RWPE1 (cell line): ENCODE measurements at regions not wholly inside any gene's neighbourhood (a gene's known extent, or its start where the extent isn't known, plus 50 kb on each side); places are given as distances from the start of the nearest gene placed in this dataset.
A peak's percentile ranks its signal among the peaks of the same experiment; 100 is the strongest.

ENCODE experiments used
- CTCF ChIA-PET: fragments of 350-600 bp; sonication (Branson Sonifier 250); formaldehyde crosslinking; extraction: SDS; loops from one replicate; lab custom pipeline; 2021; lab: Yijun Ruan, JAX
- POLR2A ChIA-PET: fragments of 400-600 bp; formaldehyde crosslinking; extraction: SDS; loops from one replicate; lab custom pipeline; 2020; ENCODE audit warnings: antibody characterized with exemption; ENCODE audit not compliant: low non-redundant PET; lab: Yijun Ruan, JAX
- DNase-seq: peaks from one replicate; pipeline ENCODE4 v3.0.0; 2012; ENCODE audit warnings: low spot score
- H3K27ac ChIP-seq: fragments of 450-650 bp; 2 replicates; pipeline ENCODE4 v1.5.1; 2017
- CTCF ChIP-seq: fragments of 450-650 bp; conservative IDR thresholded peaks from 2 replicates; pipeline ENCODE4 v1.5.1; 2017; ENCODE audit warnings: low read depth, mild to moderate bottlenecking

- TF ChIP-seq CTCF: no peak
- peak; percentile 77 for DNase-seq
- ChIA-PET POLR2A (no interaction called here), CTCF (interaction anchor here (0.6 kb wide), 1 partner anchor 91 kb away, joined by 3 read pairs; no protein-coding TSS in a partner anchor)
- no peak overlapping the region for H3K27ac ChIP-seq
Measured at GRCh38 chr16:66189951-66190350, 176.5 kb upstream of the CDH5 start.

DNA sequence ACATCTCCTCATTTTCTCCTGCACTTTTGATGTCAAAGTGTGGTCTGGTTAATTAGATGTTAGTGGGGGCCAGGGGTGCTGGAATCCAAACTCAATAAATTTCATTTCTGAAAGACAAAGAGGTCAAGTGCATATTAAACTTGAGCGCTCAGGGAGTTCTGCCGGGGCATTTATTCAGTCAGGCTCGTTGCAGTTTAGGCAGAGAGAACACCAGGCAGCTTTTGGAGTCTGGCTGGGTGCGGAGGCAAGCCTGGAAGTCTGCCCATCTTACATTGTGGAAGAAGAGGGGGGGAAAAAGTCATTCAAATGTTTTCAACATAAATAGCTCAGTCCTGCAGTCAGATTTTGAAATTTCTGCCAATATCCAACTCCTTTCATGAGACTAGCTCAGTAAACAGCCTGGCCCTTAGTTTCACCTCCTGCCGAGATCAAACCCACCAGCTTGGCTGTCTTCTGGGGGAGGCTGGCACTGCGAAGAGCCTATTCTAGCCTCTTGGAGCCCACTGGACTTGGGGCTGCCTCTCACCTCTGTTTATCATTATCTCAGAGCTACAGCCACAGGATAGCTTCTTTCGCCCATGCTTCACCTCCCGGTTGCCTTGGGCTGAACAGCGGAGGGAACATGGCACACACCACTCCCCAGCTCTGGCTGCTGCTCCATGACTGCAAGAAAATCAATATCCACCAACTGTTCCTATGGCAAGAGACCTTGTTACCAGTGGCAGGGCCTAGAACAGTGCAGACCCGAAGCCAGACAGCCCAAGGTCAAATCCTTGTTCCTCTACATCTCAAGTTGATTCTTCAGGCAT lies 177.4 kb upstream of the CDH5 start:
- DNase-seq: no peak
- peak overlapping the region; percentile 61 for H3K27ac ChIP-seq
- POLR2A ChIA-PET: no interaction called here
- CTCF ChIA-PET: no interaction called here
- TF ChIP-seq CTCF: no peak

DNA sequence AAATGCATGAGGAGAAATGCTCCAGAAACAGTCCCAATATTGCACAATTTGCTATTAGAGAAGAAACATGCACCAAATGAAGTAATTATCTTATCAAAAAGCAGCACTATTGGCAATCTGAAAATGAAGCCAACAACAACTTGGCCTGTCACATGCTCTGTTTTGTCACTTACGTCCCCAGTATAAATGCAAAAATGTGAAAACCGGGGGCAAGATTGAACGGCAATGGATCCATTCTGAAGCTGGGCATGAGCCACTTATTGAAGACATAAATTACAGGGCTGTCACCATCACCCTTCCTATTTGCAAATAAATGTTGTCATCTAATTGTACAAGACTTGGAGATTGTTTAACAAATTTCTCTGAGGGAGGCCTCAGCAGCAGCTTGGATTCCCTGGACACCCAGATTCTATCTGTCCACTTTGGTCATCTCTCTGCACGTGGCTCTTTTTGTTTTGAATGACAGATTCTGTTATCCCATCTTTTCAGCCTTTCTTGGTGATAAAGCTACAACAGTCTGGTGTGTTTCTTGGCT lies 180.2 kb upstream of the CDH5 start:
- ChIA-PET CTCF (no interaction called here), POLR2A (no interaction called here)
- no peak overlapping the region for H3K27ac ChIP-seq
- TF ChIP-seq CTCF: no peak
- no peak for DNase-seq

DNA sequence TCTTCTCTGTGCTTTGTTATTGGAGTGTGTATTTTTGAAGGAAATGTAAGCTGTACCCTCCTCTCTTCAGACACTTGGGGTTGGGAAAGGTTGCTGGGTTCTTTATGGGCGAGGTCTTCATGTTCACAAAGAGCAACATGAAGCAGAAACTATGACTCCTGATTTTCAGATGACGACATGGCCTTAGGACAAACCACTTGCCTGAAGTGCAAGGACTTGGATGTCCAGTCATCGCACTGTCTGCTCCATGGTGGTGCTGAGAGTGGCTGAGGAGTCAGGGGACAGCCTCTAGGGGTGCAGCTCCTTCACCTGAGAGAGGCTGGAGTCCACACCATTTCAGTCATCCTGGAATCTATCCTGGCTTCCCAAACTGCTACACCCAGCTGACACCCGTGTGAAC lies 183.9 kb upstream of the CDH5 start:
- H3K27ac ChIP-seq: no peak overlapping the region
- CTCF ChIA-PET: interaction anchor here (0.5 kb wide), 1 partner anchor 892 kb away, joined by 3 read pairs; no protein-coding TSS in a partner anchor
- TF ChIP-seq CTCF: no peak
- no peak for DNase-seq
- POLR2A ChIA-PET: no interaction called here

DNA sequence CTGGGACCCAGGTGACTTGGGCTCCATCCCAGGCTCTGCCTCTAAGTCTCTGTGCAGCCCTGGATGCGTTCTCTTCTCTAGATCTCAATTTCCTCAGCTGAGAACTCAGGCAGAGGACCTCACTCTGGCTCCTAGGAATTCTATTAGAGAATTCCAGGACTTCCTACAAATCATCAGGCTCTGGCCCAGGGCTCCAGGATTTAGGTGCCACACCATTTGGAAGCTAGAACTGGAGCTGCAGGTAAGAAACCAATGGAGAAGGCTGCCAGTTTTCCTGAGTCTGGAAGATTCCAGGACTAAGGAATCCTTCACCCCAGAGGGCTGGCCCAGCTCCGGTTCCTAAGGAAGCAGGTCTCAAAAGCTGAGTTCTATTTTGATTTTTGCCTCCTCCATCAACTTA lies 189.8 kb upstream of the CDH5 start:
- DNase-seq: no peak
- POLR2A ChIA-PET: no interaction called here
- H3K27ac ChIP-seq: no peak overlapping the region
- TF ChIP-seq CTCF: no peak
- CTCF ChIA-PET: no interaction called here

DNA sequence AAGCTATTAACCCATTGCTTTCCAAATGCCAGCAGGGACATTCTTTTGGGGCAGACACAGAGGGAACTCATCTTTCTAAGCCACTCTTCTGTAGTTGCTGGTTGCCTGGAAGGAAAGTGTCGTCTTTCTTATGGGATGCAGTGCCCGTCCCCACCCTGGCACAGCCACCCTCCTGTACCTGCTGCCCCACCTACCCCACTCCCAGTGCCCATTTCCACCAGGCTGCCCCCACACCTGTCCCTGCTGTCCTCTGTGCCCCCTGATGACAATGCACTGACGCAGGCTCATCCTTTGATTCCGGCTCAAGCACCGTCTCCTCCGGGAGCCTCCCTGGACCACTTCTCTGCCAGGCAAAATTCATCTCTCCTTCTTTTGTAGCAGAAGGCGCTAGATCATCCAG lies 190.4 kb upstream of the CDH5 start:
- CTCF ChIA-PET: interaction anchor here (0.6 kb wide), 1 partner anchor 600 kb away, joined by 3 read pairs; no protein-coding TSS in a partner anchor
- POLR2A ChIA-PET: no interaction called here
- no peak overlapping the region for H3K27ac ChIP-seq

More for the DNA sequence above, 190.4 kb upstream of the CDH5 start:
- no peak for DNase-seq
- no peak for TF ChIP-seq CTCF
